Esophagus (tissue), 2 donors: ENCODE measurements at regions not wholly inside any gene's neighbourhood (a gene's known extent, or its start where the extent isn't known, plus 50 kb on each side); places are given as distances from the start of the nearest gene placed in this dataset.

Experiments used
- H3K27ac ChIP-seq, 2 donors: one replicate each; pipeline ENCODE4 v1.5.1; 2013; ENCODE audit warnings: low read depth in 2 of 2, mild to moderate bottlenecking in 2 of 2, inconsistent platforms in 1 of 2, low read length in 1 of 2, moderate library complexity in 1 of 2
- H3K27me3 ChIP-seq, 2 donors: one replicate each; pipeline ENCODE4 v1.6.1; 2013; ENCODE audit warnings: low read length in 2 of 2, control low read depth in 1 of 2, mild to moderate bottlenecking in 1 of 2; ENCODE audit not compliant: insufficient read depth in 2 of 2, control insufficient read depth in 1 of 2
- H3K36me3 ChIP-seq, 2 donors: one replicate each; pipeline ENCODE4 v1.6.1; 2013; ENCODE audit warnings: low read length in 1 of 2; ENCODE audit not compliant: control insufficient read depth in 2 of 2, insufficient read depth in 2 of 2
- H3K4me1 ChIP-seq, 2 donors: one replicate each; pipeline ENCODE4 v1.6.1; 2013; ENCODE audit warnings: low read length in 1 of 2; ENCODE audit not compliant: control insufficient read depth in 2 of 2, insufficient read depth in 2 of 2
- H3K4me3 ChIP-seq, 2 donors: one replicate each; pipeline ENCODE4 v1.5.1; 2013; ENCODE audit warnings: low read length in 2 of 2, mild to moderate bottlenecking in 2 of 2, low read depth in 1 of 2, moderate library complexity in 1 of 2
- H3K9me3 ChIP-seq, 2 donors: one replicate each; pipeline ENCODE4 v1.6.1; 2013; ENCODE audit warnings: mild to moderate bottlenecking in 2 of 2, low read depth in 1 of 2, low read length in 1 of 2, moderate library complexity in 1 of 2; ENCODE audit not compliant: control insufficient read depth in 2 of 2, insufficient read depth in 1 of 2
- WGBS, 2 donors: extraction: QIAGEN DNeasy Blood & Tissue Kit; methylation state at CpG; one replicate each; pipeline ENCODE4 v1.1.7; 2013; 5-methylcytosine and 5-hydroxymethylcytosine counted together
- donor health status: healthy with polysubstance abuse.
- donor health status: Bipolar disorder and iron deficiency.

GRCh38 chr5:142465476-142465875 lies 140.7 kb upstream of the SPRY4 start:
- H3K36me3 ChIP-seq = no peaks in the 10 kb centered on the region
- H3K4me3 ChIP-seq = no peak overlapping the region
- no peaks in the 10 kb centered on the region for H3K9me3 ChIP-seq
- WGBS, 2 donors = 84 to 90% methylated on average over 1 of the region's 1 CpG
- H3K27ac ChIP-seq = no peak overlapping the region
- H3K4me1 ChIP-seq = no peaks in the 10 kb centered on the region
- H3K27me3 ChIP-seq = no peaks in the 10 kb centered on the region

- WGBS, 2 donors = 74 to 86% methylated on average over 2 of the region's 2 CpGs
Measured at GRCh38 chr5:142463904-142464303, 139.1 kb upstream of the SPRY4 start.

GRCh38 chr5:142461028-142461590 lies 136.3 kb upstream of the SPRY4 start:
- H3K36me3 ChIP-seq = no peaks in the 10 kb centered on the region
- 80 to 87% methylated on average over 5 of the region's 5 CpGs for WGBS, 2 donors
- H3K4me1 ChIP-seq = no peaks in the 10 kb centered on the region
- H3K9me3 ChIP-seq = peaks cover 0 to 3% of the 10 kb centered on the region in 2 donors
- no peak overlapping the region for H3K27ac ChIP-seq
- no peak overlapping the region for H3K4me3 ChIP-seq
- H3K27me3 ChIP-seq = no peaks in the 10 kb centered on the region

More at GRCh38 chr5:142463904-142464303, 139.1 kb upstream of the SPRY4 start:
- Histone ChIP-seq H3K27me3 (no peaks in the 10 kb centered on the region), H3K4me1 (no peaks in the 10 kb centered on the region), H3K4me3 (no peak overlapping the region), H3K36me3 (no peaks in the 10 kb centered on the region), H3K9me3 (no peaks in the 10 kb centered on the region), H3K27ac (no peak overlapping the region)

GRCh38 chr5:142459209-142459608 lies 134.4 kb upstream of the SPRY4 start:
- Histone ChIP-seq H3K4me1 (no peaks in the 10 kb centered on the region), H3K4me3 (no peak overlapping the region), H3K27me3 (peaks cover 0 to 2% of the 10 kb centered on the region in 2 donors), H3K36me3 (no peaks in the 10 kb centered on the region), H3K9me3 (peaks cover 0 to 3% of the 10 kb centered on the region in 2 donors), H3K27ac (no peak overlapping the region)
- WGBS, 2 donors = 81 to 82% methylated on average over 1 of the region's 1 CpG

- Histone ChIP-seq H3K4me3 (no peak overlapping the region), H3K36me3 (no peaks in the 10 kb centered on the region), H3K27me3 (peaks cover 0 to 2% of the 10 kb centered on the region in 2 donors), H3K27ac (no peak overlapping the region), H3K9me3 (peaks cover 0 to 3% of the 10 kb centered on the region in 2 donors), H3K4me1 (no peaks in the 10 kb centered on the region)
- whole genome bisulfite sequencing, 2 donors = 50 to 60% methylated on average over 2 of the region's 2 CpGs
Measured at GRCh38 chr5:142455856-142456255, 131.0 kb upstream of the SPRY4 start.

- Histone ChIP-seq H3K27me3 (peaks cover 0 to 2% of the 10 kb centered on the region in 2 donors), H3K4me1 (no peaks in the 10 kb centered on the region), H3K4me3 (no peak overlapping the region), H3K36me3 (no peaks in the 10 kb centered on the region), H3K9me3 (peaks cover 0 to 3% of the 10 kb centered on the region in 2 donors), H3K27ac (no peak overlapping the region)
- 55 to 68% methylated on average over 7 of the region's 7 CpGs for WGBS, 2 donors
Measured at GRCh38 chr5:142453932-142454331, 129.1 kb upstream of the SPRY4 start.

GRCh38 chr5:142450419-142450818 lies 125.6 kb upstream of the SPRY4 start:
- Histone ChIP-seq H3K27ac (no peak overlapping the region), H3K27me3 (peaks cover 0 to 2% of the 10 kb centered on the region in 2 donors), H3K9me3 (no peaks in the 10 kb centered on the region), H3K4me1 (no peaks in the 10 kb centered on the region), H3K36me3 (no peaks in the 10 kb centered on the region), H3K4me3 (no peak overlapping the region)

- Histone ChIP-seq H3K4me1 (no peaks in the 10 kb centered on the region), H3K27ac (no peak overlapping the region), H3K27me3 (no peaks in the 10 kb centered on the region), H3K36me3 (no peaks in the 10 kb centered on the region), H3K9me3 (no peaks in the 10 kb centered on the region), H3K4me3 (no peak overlapping the region)
- 82 to 85% methylated on average over 1 of the region's 1 CpG for WGBS, 2 donors
Measured at GRCh38 chr5:142447887-142448286, 123.1 kb upstream of the SPRY4 start.

- no peaks in the 10 kb centered on the region for H3K4me1 ChIP-seq
- no peak overlapping the region for H3K27ac ChIP-seq
- H3K4me3 ChIP-seq = no peak overlapping the region
- no peaks in the 10 kb centered on the region for H3K27me3 ChIP-seq
- H3K9me3 ChIP-seq = no peaks in the 10 kb centered on the region
- 64 to 66% methylated on average over 3 of the region's 3 CpGs for WGBS, 2 donors
- H3K36me3 ChIP-seq = no peaks in the 10 kb centered on the region
Measured at GRCh38 chr5:142446960-142447279, 122.1 kb upstream of the SPRY4 start.

- Histone ChIP-seq H3K36me3 (no peaks in the 10 kb centered on the region), H3K27ac (no peak overlapping the region), H3K4me3 (no peak overlapping the region), H3K27me3 (no peaks in the 10 kb centered on the region), H3K9me3 (no peaks in the 10 kb centered on the region), H3K4me1 (no peaks in the 10 kb centered on the region)
- 68 to 77% methylated on average over 5 of the region's 5 CpGs for WGBS, 2 donors
Measured at GRCh38 chr5:142446131-142446959, 121.5 kb upstream of the SPRY4 start.
